ENCODE measurements at regions not wholly inside any gene's neighbourhood (a gene's known extent, or its start where the extent isn't known, plus 50 kb on each side); places are given as distances from the start of the nearest gene placed in this dataset.

GRCh38 chrX:13256603-13257002 is 63.2 kb downstream of the ATXN3L start:
- Histone ChIP-seq H3K4me1 (ENCODE audit: control insufficient read depth in 2 of 3, insufficient read depth in 2 of 3, low read depth in 1 of 3, low read length in 3 of 3) (no peaks in the 10 kb centered on the region), H3K9me3 (ENCODE audit: control insufficient read depth in 2 of 3, insufficient read depth in 1 of 3, low read length in 3 of 3) (no peaks in the 10 kb centered on the region), H3K9ac (ENCODE audit: low read length in 3 of 3) (no peak overlapping the region), H3K27me3 (ENCODE audit: control insufficient read depth, insufficient read depth, low read length) (peaks cover 3% of the 10 kb centered on the region), H3K36me3 (ENCODE audit: control insufficient read depth in 2 of 3, insufficient read depth in 3 of 3, low read length in 3 of 3) (no peaks in the 10 kb centered on the region), H3K27ac (ENCODE audit: low read depth in 2 of 2, low read length in 2 of 2) (no peak overlapping the region), H3K4me3 (ENCODE audit: low read length in 3 of 3) (no peak overlapping the region)
- peak in 1 of 5 donors; percentile 49 for DNase-seq
- TF ChIP-seq CTCF (IDR thresholded peaks at IDR 0.05; ENCODE audit: borderline replicate concordance, extremely low read depth, insufficient read depth): no peak
- FAIRE-seq: no peak
- intact Hi-C loops (cut with DNase I): no loop called here

GRCh38 chrX:13254870-13255269 is 65.0 kb downstream of the ATXN3L start:
- H3K4me3 ChIP-seq (ENCODE audit: low read length in 3 of 3): no peak overlapping the region
- no peaks in the 10 kb centered on the region for H3K36me3 ChIP-seq (ENCODE audit: control insufficient read depth in 2 of 3, insufficient read depth in 3 of 3, low read length in 3 of 3)
- TF ChIP-seq CTCF (IDR thresholded peaks at IDR 0.05; ENCODE audit: borderline replicate concordance, extremely low read depth, insufficient read depth): no peak
- no peaks in the 10 kb centered on the region for H3K4me1 ChIP-seq (ENCODE audit: control insufficient read depth in 2 of 3, insufficient read depth in 2 of 3, low read depth in 1 of 3, low read length in 3 of 3)
- H3K9ac ChIP-seq (ENCODE audit: low read length in 3 of 3): no peak overlapping the region
- intact Hi-C loops (cut with DNase I): no loop called here
- peaks cover 3% of the 10 kb centered on the region for H3K27me3 ChIP-seq (ENCODE audit: control insufficient read depth, insufficient read depth, low read length)
- FAIRE-seq (no peak), DNase-seq (no peak)
- H3K27ac ChIP-seq (ENCODE audit: low read depth in 2 of 2, low read length in 2 of 2): no peak overlapping the region
- H3K9me3 ChIP-seq (ENCODE audit: control insufficient read depth in 2 of 3, insufficient read depth in 1 of 3, low read length in 3 of 3): no peaks in the 10 kb centered on the region

GRCh38 chrX:13254076-13254785 is 65.6 kb downstream of the ATXN3L start:
- Histone ChIP-seq H3K36me3 (ENCODE audit: control insufficient read depth in 2 of 3, insufficient read depth in 3 of 3, low read length in 3 of 3) (no peaks in the 10 kb centered on the region), H3K27ac (ENCODE audit: low read depth in 2 of 2, low read length in 2 of 2) (no peak overlapping the region), H3K9ac (ENCODE audit: low read length in 3 of 3) (no peak overlapping the region), H3K9me3 (ENCODE audit: control insufficient read depth in 2 of 3, insufficient read depth in 1 of 3, low read length in 3 of 3) (no peaks in the 10 kb centered on the region), H3K4me3 (ENCODE audit: low read length in 3 of 3) (no peak overlapping the region), H3K4me1 (ENCODE audit: control insufficient read depth in 2 of 3, insufficient read depth in 2 of 3, low read depth in 1 of 3, low read length in 3 of 3) (no peaks in the 10 kb centered on the region), H3K27me3 (ENCODE audit: control insufficient read depth, insufficient read depth, low read length) (peaks cover 3% of the 10 kb centered on the region)
- intact Hi-C loops (cut with DNase I): no loop called here
- TF ChIP-seq CTCF (IDR thresholded peaks at IDR 0.05; ENCODE audit: borderline replicate concordance, extremely low read depth, insufficient read depth): no peak
- DNase-seq: no peak
- no peak for FAIRE-seq

- no peak for TF ChIP-seq CTCF (IDR thresholded peaks at IDR 0.05; ENCODE audit: borderline replicate concordance, extremely low read depth, insufficient read depth)
- H3K4me1 ChIP-seq (ENCODE audit: control insufficient read depth in 2 of 3, insufficient read depth in 2 of 3, low read depth in 1 of 3, low read length in 3 of 3): no peaks in the 10 kb centered on the region
- intact Hi-C loops (cut with DNase I): no loop called here
- no peak overlapping the region for H3K9ac ChIP-seq (ENCODE audit: low read length in 3 of 3)
- H3K36me3 ChIP-seq (ENCODE audit: control insufficient read depth in 2 of 3, insufficient read depth in 3 of 3, low read length in 3 of 3): no peaks in the 10 kb centered on the region
- FAIRE-seq (no peak), DNase-seq (no peak)
- peaks cover 3% of the 10 kb centered on the region for H3K27me3 ChIP-seq (ENCODE audit: control insufficient read depth, insufficient read depth, low read length)
- no peaks in the 10 kb centered on the region for H3K9me3 ChIP-seq (ENCODE audit: control insufficient read depth in 2 of 3, insufficient read depth in 1 of 3, low read length in 3 of 3)
- no peak overlapping the region for H3K27ac ChIP-seq (ENCODE audit: low read depth in 2 of 2, low read length in 2 of 2)
- no peak overlapping the region for H3K4me3 ChIP-seq (ENCODE audit: low read length in 3 of 3)
These were observed 66.6 kb downstream of the ATXN3L start for GRCh38 chrX:13253223-13253622.
